ENCODE measurements at regions not wholly inside any gene's neighbourhood (a gene's known extent, or its start where the extent isn't known, plus 50 kb on each side); places are given as distances from the start of the nearest gene placed in this dataset.

DNA sequence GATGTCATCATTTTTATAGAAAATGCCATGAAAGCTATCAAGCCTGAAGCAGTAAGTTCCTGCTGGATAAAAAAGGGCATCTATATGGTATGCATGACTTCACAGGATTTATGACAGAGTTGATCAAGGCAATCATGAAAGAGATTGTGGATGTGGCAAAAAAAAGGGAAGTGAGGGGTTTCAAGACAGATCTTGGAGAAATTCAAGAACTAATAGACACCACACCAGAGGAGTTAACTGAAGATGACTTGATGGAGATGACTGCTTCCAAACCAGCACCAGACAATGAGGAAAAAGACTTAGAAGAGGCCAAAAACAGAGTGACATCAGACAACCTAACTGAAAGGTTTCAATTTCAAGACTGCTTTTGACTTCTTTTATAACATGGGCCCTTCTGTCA is 691.1 kb upstream of the SLC10A2 start:
- no peaks in the 10 kb centered on the region for H3K9me3 ChIP-seq (ENCODE audit: control insufficient read depth, low read length)
- H3K9ac ChIP-seq (ENCODE audit: low read length), result no peak overlapping the region
- H3K27me3 ChIP-seq (ENCODE audit: control insufficient read depth, insufficient read depth, low read length), result no peaks in the 10 kb centered on the region
- no peaks in the 10 kb centered on the region for H3K4me1 ChIP-seq (ENCODE audit: control insufficient read depth, insufficient read depth, low read length)
- no peaks in the 10 kb centered on the region for H3K36me3 ChIP-seq (ENCODE audit: control insufficient read depth, insufficient read depth, low read length)
- H3K4me3 ChIP-seq (ENCODE audit: low read length), result no peak overlapping the region

DNA sequence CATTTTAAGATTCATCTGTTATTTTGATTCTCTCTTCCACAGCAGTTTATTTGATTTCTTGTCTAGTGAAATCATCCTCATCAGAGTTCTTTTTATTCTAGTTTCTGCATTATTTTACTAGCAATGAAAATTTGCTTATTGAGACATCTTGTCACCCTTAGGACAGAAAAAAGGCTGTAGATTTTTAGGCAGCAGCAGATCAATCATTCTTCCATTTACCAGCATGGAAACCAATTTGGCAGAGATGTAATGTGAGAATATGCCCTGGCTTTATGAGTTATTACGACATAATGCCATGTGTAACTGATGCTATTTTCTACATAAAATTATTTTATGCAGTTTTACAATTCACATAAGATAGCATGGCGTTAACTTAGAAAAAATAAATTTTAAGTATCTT is 688.6 kb upstream of the SLC10A2 start:
- H3K4me3 ChIP-seq (ENCODE audit: low read length), result no peak overlapping the region

DNA sequence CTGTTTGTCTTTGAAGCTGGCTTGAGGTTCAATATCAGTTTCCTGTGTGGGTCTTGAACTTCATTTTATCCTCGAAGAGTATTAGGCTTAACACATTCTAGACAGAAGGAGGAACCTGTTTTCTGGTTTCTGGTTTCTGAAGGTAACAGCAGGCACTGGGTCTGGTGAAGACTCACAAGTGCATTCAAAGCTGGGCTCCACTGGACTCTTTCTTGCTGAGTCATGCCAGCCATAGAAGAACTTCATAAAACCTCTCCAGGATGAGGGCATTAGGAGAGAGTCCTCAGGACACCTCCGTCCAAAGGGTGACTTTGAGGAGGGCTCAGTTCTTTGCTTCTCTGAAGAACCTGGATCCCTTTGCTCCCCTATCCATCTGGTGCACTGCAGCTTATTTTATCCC is 668.6 kb upstream of the SLC10A2 start:
- Histone ChIP-seq H3K9ac (ENCODE audit: low read length) (no peak overlapping the region), H3K4me1 (ENCODE audit: control insufficient read depth, insufficient read depth, low read length) (no peaks in the 10 kb centered on the region), H3K4me3 (ENCODE audit: low read length) (no peak overlapping the region), H3K9me3 (ENCODE audit: control insufficient read depth, low read length) (no peaks in the 10 kb centered on the region), H3K27me3 (ENCODE audit: control insufficient read depth, insufficient read depth, low read length) (no peaks in the 10 kb centered on the region), H3K36me3 (ENCODE audit: control insufficient read depth, insufficient read depth, low read length) (no peaks in the 10 kb centered on the region)

More for the DNA sequence above, 688.6 kb upstream of the SLC10A2 start:
- H3K9ac ChIP-seq (ENCODE audit: low read length), result no peak overlapping the region
- H3K9me3 ChIP-seq (ENCODE audit: control insufficient read depth, low read length), result no peaks in the 10 kb centered on the region
- no peaks in the 10 kb centered on the region for H3K36me3 ChIP-seq (ENCODE audit: control insufficient read depth, insufficient read depth, low read length)
- H3K4me1 ChIP-seq (ENCODE audit: control insufficient read depth, insufficient read depth, low read length), result no peaks in the 10 kb centered on the region
- H3K27me3 ChIP-seq (ENCODE audit: control insufficient read depth, insufficient read depth, low read length), result no peaks in the 10 kb centered on the region

DNA sequence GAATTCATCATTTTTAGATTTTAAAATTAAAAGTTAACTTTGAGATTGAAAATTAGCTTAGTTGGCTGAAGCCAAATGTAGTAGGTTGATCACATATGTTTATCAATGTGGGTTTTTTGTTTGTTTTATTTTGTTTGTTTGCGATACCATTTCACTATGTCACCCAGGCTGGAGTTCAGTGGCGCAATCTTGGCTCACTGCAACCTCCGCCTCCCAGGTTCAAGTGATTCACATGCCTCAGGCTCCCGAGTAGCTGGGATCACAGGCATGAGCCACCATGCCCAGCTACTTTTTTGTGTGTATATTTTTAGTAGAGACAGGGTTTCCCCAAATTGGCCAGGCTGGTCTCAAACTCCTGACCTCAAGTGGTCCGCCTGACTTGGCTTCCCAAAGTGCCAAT is 665.7 kb upstream of the SLC10A2 start:
- Histone ChIP-seq H3K9ac (ENCODE audit: low read length) (no peak overlapping the region), H3K4me3 (ENCODE audit: low read length) (no peak overlapping the region), H3K36me3 (ENCODE audit: control insufficient read depth, insufficient read depth, low read length) (no peaks in the 10 kb centered on the region), H3K9me3 (ENCODE audit: control insufficient read depth, low read length) (no peaks in the 10 kb centered on the region), H3K27me3 (ENCODE audit: control insufficient read depth, insufficient read depth, low read length) (no peaks in the 10 kb centered on the region), H3K4me1 (ENCODE audit: control insufficient read depth, insufficient read depth, low read length) (no peaks in the 10 kb centered on the region)

GRCh38 chr13:103730407-103730806 is 664.2 kb upstream of the SLC10A2 start:
- Histone ChIP-seq H3K9me3 (ENCODE audit: control insufficient read depth, low read length) (no peaks in the 10 kb centered on the region), H3K36me3 (ENCODE audit: control insufficient read depth, insufficient read depth, low read length) (no peaks in the 10 kb centered on the region), H3K27me3 (ENCODE audit: control insufficient read depth, insufficient read depth, low read length) (no peaks in the 10 kb centered on the region), H3K9ac (ENCODE audit: low read length) (no peak overlapping the region), H3K4me1 (ENCODE audit: control insufficient read depth, insufficient read depth, low read length) (no peaks in the 10 kb centered on the region), H3K4me3 (ENCODE audit: low read length) (no peak overlapping the region)

DNA sequence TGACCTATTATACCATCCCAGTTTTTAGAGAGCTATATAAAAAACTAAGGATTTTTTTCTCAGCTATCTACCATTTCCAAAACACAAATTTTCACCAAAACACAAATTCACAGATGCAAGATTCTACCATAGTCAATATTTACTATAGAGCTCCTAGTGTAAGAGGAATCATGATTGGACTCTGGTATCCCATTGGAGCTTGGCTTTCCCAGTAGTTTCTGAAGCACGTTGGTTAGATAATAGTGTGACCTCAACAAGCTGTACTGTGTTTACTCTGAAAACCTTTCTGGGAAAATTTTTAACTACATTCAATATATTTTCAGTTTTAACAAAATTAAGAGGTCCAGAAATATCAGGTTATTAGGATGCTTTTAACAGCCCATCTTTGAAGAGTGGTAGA is 660.6 kb upstream of the SLC10A2 start:
- Histone ChIP-seq H3K9me3 (ENCODE audit: control insufficient read depth, low read length) (no peaks in the 10 kb centered on the region), H3K4me3 (ENCODE audit: low read length) (no peak overlapping the region), H3K9ac (ENCODE audit: low read length) (no peak overlapping the region), H3K36me3 (ENCODE audit: control insufficient read depth, insufficient read depth, low read length) (no peaks in the 10 kb centered on the region), H3K27me3 (ENCODE audit: control insufficient read depth, insufficient read depth, low read length) (no peaks in the 10 kb centered on the region), H3K4me1 (ENCODE audit: control insufficient read depth, insufficient read depth, low read length) (no peaks in the 10 kb centered on the region)

- H3K9ac ChIP-seq (ENCODE audit: low read length), result no peak overlapping the region
- H3K4me3 ChIP-seq (ENCODE audit: low read length), result no peak overlapping the region
- H3K27me3 ChIP-seq (ENCODE audit: control insufficient read depth, insufficient read depth, low read length), result no peaks in the 10 kb centered on the region
- H3K9me3 ChIP-seq (ENCODE audit: control insufficient read depth, low read length), result no peaks in the 10 kb centered on the region
- no peaks in the 10 kb centered on the region for H3K36me3 ChIP-seq (ENCODE audit: control insufficient read depth, insufficient read depth, low read length)
- H3K4me1 ChIP-seq (ENCODE audit: control insufficient read depth, insufficient read depth, low read length), result no peaks in the 10 kb centered on the region
Measured at GRCh38 chr13:103716718-103717117, 650.5 kb upstream of the SLC10A2 start.

DNA sequence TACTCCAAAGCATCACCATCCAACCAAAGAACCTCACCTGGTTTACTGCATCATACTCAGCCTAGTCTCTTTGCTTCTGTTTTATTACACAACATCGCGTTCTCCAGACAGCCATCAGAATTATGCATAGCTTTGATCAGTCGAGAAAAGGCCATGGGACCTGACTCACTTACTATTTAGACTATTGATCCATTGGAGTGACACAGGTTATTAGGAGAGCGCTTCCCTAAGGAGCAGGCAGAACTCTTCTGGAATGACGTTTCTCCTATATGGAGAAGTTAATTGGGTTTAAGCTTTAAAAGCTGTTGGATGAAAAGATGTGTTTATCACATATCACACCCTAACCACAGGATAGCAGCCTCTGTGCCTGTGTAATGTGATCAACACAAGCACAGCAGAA is 649.1 kb upstream of the SLC10A2 start:
- Histone ChIP-seq H3K9ac (ENCODE audit: low read length) (no peak overlapping the region), H3K9me3 (ENCODE audit: control insufficient read depth, low read length) (no peaks in the 10 kb centered on the region), H3K4me3 (ENCODE audit: low read length) (no peak overlapping the region), H3K4me1 (ENCODE audit: control insufficient read depth, insufficient read depth, low read length) (no peaks in the 10 kb centered on the region), H3K27me3 (ENCODE audit: control insufficient read depth, insufficient read depth, low read length) (no peaks in the 10 kb centered on the region), H3K36me3 (ENCODE audit: control insufficient read depth, insufficient read depth, low read length) (no peaks in the 10 kb centered on the region)

DNA sequence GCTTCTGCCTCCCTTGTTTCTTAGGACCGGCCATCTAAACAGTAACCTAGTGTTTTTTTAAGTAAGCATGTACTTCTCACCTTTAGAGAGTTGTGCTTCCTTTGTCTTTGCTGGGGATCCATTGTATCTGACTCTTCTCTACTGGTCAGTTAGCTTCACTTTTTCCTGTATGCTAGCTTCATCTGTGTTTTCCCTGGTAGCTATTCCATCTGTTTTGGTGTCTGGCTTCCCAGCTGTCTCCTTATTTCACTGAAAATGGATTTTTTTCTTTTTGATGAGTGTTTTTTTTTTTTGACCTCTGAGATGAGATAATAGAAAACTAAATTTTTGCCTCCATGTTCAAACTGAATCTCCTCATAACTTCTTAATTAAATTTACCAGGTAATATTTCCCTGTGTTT is 637.0 kb upstream of the SLC10A2 start:
- no peak overlapping the region for H3K9ac ChIP-seq (ENCODE audit: low read length)
- H3K27me3 ChIP-seq (ENCODE audit: control insufficient read depth, insufficient read depth, low read length), result no peaks in the 10 kb centered on the region
- H3K4me1 ChIP-seq (ENCODE audit: control insufficient read depth, insufficient read depth, low read length), result no peaks in the 10 kb centered on the region
- no peaks in the 10 kb centered on the region for H3K36me3 ChIP-seq (ENCODE audit: control insufficient read depth, insufficient read depth, low read length)
- H3K4me3 ChIP-seq (ENCODE audit: low read length), result no peak overlapping the region
- no peaks in the 10 kb centered on the region for H3K9me3 ChIP-seq (ENCODE audit: control insufficient read depth, low read length)

DNA sequence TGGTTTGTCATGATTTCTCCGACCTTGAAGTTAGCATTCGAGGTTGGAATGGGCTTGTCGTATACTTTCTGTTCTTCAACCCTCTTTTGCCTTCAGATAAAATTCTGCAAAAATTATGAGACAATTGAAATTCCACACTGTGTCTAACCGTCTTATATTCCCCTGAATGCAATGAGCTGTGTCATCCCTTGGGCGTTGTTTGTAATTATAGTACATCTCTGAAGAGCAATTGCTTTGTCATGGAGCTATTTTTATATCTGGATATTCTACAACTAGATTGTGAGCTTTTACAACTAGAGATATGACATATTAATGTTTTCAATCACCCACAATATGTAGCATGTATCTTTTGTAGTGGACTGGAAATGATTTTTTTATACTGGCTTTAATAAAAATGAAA is 631.8 kb upstream of the SLC10A2 start:
- Histone ChIP-seq H3K36me3 (ENCODE audit: control insufficient read depth, insufficient read depth, low read length) (no peaks in the 10 kb centered on the region), H3K4me1 (ENCODE audit: control insufficient read depth, insufficient read depth, low read length) (no peaks in the 10 kb centered on the region), H3K9ac (ENCODE audit: low read length) (no peak overlapping the region), H3K9me3 (ENCODE audit: control insufficient read depth, low read length) (no peaks in the 10 kb centered on the region), H3K4me3 (ENCODE audit: low read length) (no peak overlapping the region), H3K27me3 (ENCODE audit: control insufficient read depth, insufficient read depth, low read length) (no peaks in the 10 kb centered on the region)

GRCh38 chr13:103695320-103695719 is 629.1 kb upstream of the SLC10A2 start:
- no peaks in the 10 kb centered on the region for H3K27me3 ChIP-seq (ENCODE audit: control insufficient read depth, insufficient read depth, low read length)
- H3K9ac ChIP-seq (ENCODE audit: low read length), result no peak overlapping the region
- H3K4me3 ChIP-seq (ENCODE audit: low read length), result no peak overlapping the region
- H3K4me1 ChIP-seq (ENCODE audit: control insufficient read depth, insufficient read depth, low read length), result no peaks in the 10 kb centered on the region
- H3K36me3 ChIP-seq (ENCODE audit: control insufficient read depth, insufficient read depth, low read length), result no peaks in the 10 kb centered on the region
- no peaks in the 10 kb centered on the region for H3K9me3 ChIP-seq (ENCODE audit: control insufficient read depth, low read length)

- no peaks in the 10 kb centered on the region for H3K4me1 ChIP-seq (ENCODE audit: control insufficient read depth, insufficient read depth, low read length)
- no peak overlapping the region for H3K4me3 ChIP-seq (ENCODE audit: low read length)
- no peaks in the 10 kb centered on the region for H3K36me3 ChIP-seq (ENCODE audit: control insufficient read depth, insufficient read depth, low read length)
- H3K9ac ChIP-seq (ENCODE audit: low read length), result no peak overlapping the region
- no peaks in the 10 kb centered on the region for H3K9me3 ChIP-seq (ENCODE audit: control insufficient read depth, low read length)
- H3K27me3 ChIP-seq (ENCODE audit: control insufficient read depth, insufficient read depth, low read length), result no peaks in the 10 kb centered on the region
Measured at GRCh38 chr13:103694471-103694870, 628.3 kb upstream of the SLC10A2 start.

DNA sequence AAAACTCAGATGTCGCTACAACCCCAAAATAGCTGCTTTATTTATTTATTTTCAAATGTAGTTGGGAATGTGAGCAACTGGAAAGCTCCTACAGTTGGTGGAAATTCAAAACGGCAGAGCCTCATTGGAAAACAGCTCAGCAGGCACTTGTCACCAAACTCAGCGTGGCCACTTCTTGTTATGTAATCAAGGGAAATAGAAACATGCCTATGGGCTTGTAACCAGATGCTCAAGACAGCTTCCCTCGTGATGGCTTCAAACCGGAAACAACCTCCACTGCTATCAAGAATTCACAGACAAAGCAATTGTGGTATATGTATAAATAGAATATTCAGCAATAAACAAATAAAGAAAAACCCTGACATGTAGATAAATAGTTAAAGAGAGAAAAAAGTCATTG is 627.8 kb upstream of the SLC10A2 start:
- Histone ChIP-seq H3K36me3 (ENCODE audit: control insufficient read depth, insufficient read depth, low read length) (no peaks in the 10 kb centered on the region), H3K4me1 (ENCODE audit: control insufficient read depth, insufficient read depth, low read length) (no peaks in the 10 kb centered on the region), H3K9ac (ENCODE audit: low read length) (no peak overlapping the region), H3K9me3 (ENCODE audit: control insufficient read depth, low read length) (no peaks in the 10 kb centered on the region), H3K4me3 (ENCODE audit: low read length) (no peak overlapping the region), H3K27me3 (ENCODE audit: control insufficient read depth, insufficient read depth, low read length) (no peaks in the 10 kb centered on the region)
